ENCODE measurements at regions not wholly inside any gene's neighbourhood (a gene's known extent, or its start where the extent isn't known, plus 50 kb on each side); places are given as distances from the start of the nearest gene placed in this dataset.

GRCh38 chr22:25405841-25406509, 158.5 kb upstream of the GRK3 start:
- H3K4me3 ChIP-seq (ENCODE audit: low read depth, low read length): peak overlapping the region; percentile 66
- TF ChIP-seq, protein P1, sequence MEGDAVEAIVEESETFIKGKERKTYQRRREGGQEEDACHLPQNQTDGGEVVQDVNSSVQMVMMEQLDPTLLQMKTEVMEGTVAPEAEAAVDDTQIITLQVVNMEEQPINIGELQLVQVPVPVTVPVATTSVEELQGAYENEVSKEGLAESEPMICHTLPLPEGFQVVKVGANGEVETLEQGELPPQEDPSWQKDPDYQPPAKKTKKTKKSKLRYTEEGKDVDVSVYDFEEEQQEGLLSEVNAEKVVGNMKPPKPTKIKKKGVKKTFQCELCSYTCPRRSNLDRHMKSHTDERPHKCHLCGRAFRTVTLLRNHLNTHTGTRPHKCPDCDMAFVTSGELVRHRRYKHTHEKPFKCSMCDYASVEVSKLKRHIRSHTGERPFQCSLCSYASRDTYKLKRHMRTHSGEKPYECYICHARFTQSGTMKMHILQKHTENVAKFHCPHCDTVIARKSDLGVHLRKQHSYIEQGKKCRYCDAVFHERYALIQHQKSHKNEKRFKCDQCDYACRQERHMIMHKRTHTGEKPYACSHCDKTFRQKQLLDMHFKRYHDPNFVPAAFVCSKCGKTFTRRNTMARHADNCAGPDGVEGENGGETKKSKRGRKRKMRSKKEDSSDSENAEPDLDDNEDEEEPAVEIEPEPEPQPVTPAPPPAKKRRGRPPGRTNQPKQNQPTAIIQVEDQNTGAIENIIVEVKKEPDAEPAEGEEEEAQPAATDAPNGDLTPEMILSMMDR (IDR thresholded peaks at IDR 0.05; ENCODE audit: borderline replicate concordance, insufficient read depth, low read depth, low read length): no peak

- no peak overlapping the region for H3K4me3 ChIP-seq (ENCODE audit: low read depth, low read length)
- TF ChIP-seq, protein P1 (IDR thresholded peaks at IDR 0.05; ENCODE audit: borderline replicate concordance, insufficient read depth, low read depth, low read length): no peak
Observed at GRCh38 chr22:25406510-25407210, 157.8 kb upstream of the GRK3 start.

GRCh38 chr22:25407226-25407858, 157.1 kb upstream of the GRK3 start:
- TF ChIP-seq, protein P1 (IDR thresholded peaks at IDR 0.05; ENCODE audit: borderline replicate concordance, insufficient read depth, low read depth, low read length): no peak
- no peak overlapping the region for H3K4me3 ChIP-seq (ENCODE audit: low read depth, low read length)

- no peak overlapping the region for H3K4me3 ChIP-seq (ENCODE audit: low read depth, low read length)
Observed at GRCh38 chr22:25407859-25408229, 156.6 kb upstream of the GRK3 start.

DNA sequence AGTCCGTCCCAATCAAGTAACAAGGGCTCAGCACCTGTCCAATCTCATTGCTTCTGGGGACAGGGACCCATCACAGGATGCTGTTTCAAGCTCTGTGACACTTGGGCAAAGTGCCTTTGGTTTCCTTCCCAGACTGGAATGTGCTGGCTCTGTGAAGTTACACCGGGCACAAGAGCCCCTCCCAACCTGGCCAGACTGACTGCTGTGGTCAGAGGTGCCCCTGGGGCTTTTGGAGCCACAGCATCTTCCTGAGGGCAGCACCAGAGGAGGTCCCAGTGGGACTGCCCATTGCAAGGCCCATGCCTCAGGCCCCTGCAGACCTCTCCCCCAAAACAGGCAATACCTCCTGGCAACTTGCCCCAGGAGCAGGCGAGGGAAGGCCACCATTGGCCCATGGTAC, 155.2 kb upstream of the GRK3 start:
- TF ChIP-seq, protein P1 (IDR thresholded peaks at IDR 0.05; ENCODE audit: borderline replicate concordance, insufficient read depth, low read depth, low read length): no peak

More at GRCh38 chr22:25407859-25408229, 156.6 kb upstream of the GRK3 start:
- TF ChIP-seq, protein P1 (IDR thresholded peaks at IDR 0.05; ENCODE audit: borderline replicate concordance, insufficient read depth, low read depth, low read length): no peak

DNA sequence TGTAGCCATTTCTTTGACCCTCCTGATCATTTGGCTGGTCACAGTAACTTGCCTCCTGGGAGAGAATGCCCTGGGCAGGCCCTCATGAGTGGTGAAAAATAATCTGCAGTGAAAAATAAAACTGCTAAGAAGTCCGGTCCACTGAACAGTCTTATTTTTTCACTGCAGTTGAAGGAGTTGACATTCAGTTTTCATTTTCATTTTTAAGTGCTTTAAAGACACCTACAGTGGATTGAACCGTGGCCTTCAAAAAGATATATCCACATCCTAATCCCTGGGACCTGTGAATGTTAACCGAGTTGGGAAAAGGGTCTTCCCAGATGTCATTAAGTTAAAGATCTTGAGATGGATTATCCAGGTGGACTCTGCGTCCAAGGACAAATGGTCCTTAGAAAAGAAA, 153.6 kb upstream of the GRK3 start:
- TF ChIP-seq, protein P1 (IDR thresholded peaks at IDR 0.05; ENCODE audit: borderline replicate concordance, insufficient read depth, low read depth, low read length): no peak
- H3K4me3 ChIP-seq (ENCODE audit: low read depth, low read length): no peak overlapping the region

More for the DNA sequence above, 155.2 kb upstream of the GRK3 start:
- H3K4me3 ChIP-seq (ENCODE audit: low read depth, low read length): no peak overlapping the region

Measured in GM12875 (cell line).